Esophagus squamous epithelium (tissue), 5 donors: ENCODE measurements at regions not wholly inside any gene's neighbourhood (a gene's known extent, or its start where the extent isn't known, plus 50 kb on each side); places are given as distances from the start of the nearest gene placed in this dataset.

Experiments
- DNase-seq: peaks from one replicate; lab custom pipeline; 2025; lab: John Stamatoyannopoulos, UW
- H3K27ac ChIP-seq, 4 donors: fragments of 200-600 bp; sonication (generic); one replicate each; pipeline ENCODE4 v1.5.1; 2016 to 2019; ENCODE audit warnings: mild to moderate bottlenecking in 1 of 4
- H3K27me3 ChIP-seq, 4 donors: fragments of 200-600 bp; sonication (generic); 1 replicate in 3 of 4; 2 replicates in 1 of 4; pipeline versions ENCODE4 v1.5.1 to v1.6.0; 2017 to 2021; ENCODE audit warnings: antibody characterized with exemption in 1 of 4
- H3K36me3 ChIP-seq, 3 donors: fragments of 200-600 bp; sonication (generic); one replicate each; pipeline ENCODE4 v1.5.1; 2016 to 2019
- H3K4me1 ChIP-seq, 3 donors: fragments of 200-600 bp; sonication (generic); one replicate each; pipeline ENCODE4 v1.5.1; 2017 to 2019
- H3K4me3 ChIP-seq, 4 donors: fragments of 200-600 bp; sonication (generic); 1 replicate in 3 of 4; 2 replicates in 1 of 4; pipeline ENCODE4 v1.5.1; 2016 to 2019; ENCODE audit warnings: mild to moderate bottlenecking in 2 of 4, moderate library complexity in 1 of 4
- H3K9me3 ChIP-seq, 3 donors: fragments of 200-600 bp; sonication (generic); one replicate each; pipeline ENCODE4 v1.5.1; 2016 to 2019
- CTCF ChIP-seq, 6 experiments: fragments of 450-650 bp in 4 of 6; fragments of 200-600 bp in 2 of 6; sonication (generic) in 2 of 6; IDR thresholded peaks; one replicate each; pipeline ENCODE4 v1.5.1; 2016 to 2019; ENCODE audit warnings: antibody characterized with exemption in 6 of 6, mild to moderate bottlenecking in 4 of 6, moderate library complexity in 4 of 6
- POLR2A ChIP-seq, 4 donors: fragments of 450-650 bp; IDR thresholded peaks; one replicate each; pipeline ENCODE4 v1.6.1; 2017; ENCODE audit warnings: antibody characterized with exemption in 4 of 4, mild to moderate bottlenecking in 4 of 4, moderate library complexity in 3 of 4
- WGBS, 2 donors: methylation state at CpG; one replicate each; pipeline ENCODE4 v1.1.5; 2018; 5-methylcytosine and 5-hydroxymethylcytosine counted together
- intact Hi-C: fragments of 100-400 bp; cut with DNase I; formaldehyde crosslinking; loops from one replicate; pipeline ENCODE4 v1.15.0; 2022
- donor health status: DM: yes; HTN: yes; CAD: no.

DNA sequence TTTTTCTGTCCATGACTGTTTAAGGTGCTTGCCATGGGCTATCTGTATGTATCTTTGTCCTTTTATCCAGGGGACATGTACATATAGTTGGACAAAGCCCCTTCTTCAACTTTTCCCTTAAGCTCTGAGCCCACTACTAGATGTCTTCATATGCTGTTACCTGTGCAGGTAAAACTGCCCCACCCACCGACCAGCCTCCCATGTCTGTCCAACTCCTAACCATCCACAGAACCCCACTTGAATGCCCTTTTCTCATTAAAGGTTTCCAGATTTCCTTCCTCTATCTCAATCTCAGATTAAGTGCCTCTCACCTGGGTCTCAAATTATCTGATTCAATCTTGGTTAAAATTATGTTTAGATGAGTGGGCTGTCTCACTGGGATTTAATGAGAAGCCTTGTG, 136.3 kb downstream of the RNASET2 start:
- no peaks in the 10 kb centered on the region for H3K36me3 ChIP-seq
- TF ChIP-seq CTCF (IDR thresholded peaks at IDR 0.05) (no peak), POLR2A (IDR thresholded peaks at IDR 0.05) (no peak)
- H3K4me3 ChIP-seq = no peak overlapping the region
- no peaks in the 10 kb centered on the region for H3K27me3 ChIP-seq
- H3K9me3 ChIP-seq = no peaks in the 10 kb centered on the region
- H3K4me1 ChIP-seq = no peaks in the 10 kb centered on the region
- no peak for DNase-seq
- H3K27ac ChIP-seq = no peak overlapping the region
- intact Hi-C loops = no loop called here
- 81 to 93% methylated on average over 1 of the region's 1 CpG for WGBS, 2 donors

DNA sequence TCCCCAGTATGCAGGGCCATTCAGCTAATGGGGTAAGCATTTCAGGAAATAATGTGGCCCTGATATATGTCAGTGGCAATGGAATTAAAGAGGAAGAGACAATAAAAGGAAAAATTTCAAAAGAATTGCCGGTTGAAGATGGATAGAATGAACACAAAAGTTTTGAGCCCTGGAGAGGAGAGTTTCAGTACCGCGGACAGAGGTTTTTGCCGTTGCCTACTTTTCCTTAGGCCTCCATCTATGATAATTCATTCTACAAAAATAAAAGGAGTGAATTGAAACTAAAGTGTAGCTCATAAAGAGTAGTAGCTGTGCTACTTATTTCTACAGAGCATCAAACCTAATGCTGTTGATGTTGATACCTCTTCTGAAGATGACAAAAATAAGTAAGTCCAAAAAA, 140.7 kb downstream of the RNASET2 start:
- H3K27me3 ChIP-seq = no peaks in the 10 kb centered on the region
- no peak overlapping the region for H3K27ac ChIP-seq
- no peaks in the 10 kb centered on the region for H3K9me3 ChIP-seq
- WGBS, 2 donors = 73 to 79% methylated on average over 4 of the region's 4 CpGs
- H3K4me3 ChIP-seq = no peak overlapping the region
- intact Hi-C loops = no loop called here
- no peak for TF ChIP-seq POLR2A (IDR thresholded peaks at IDR 0.05)
- no peak for TF ChIP-seq CTCF (IDR thresholded peaks at IDR 0.05)
- H3K4me1 ChIP-seq = no peaks in the 10 kb centered on the region
- H3K36me3 ChIP-seq = no peaks in the 10 kb centered on the region
- no peak for DNase-seq

GRCh38 chr6:166814390-166814789, 142.0 kb downstream of the RNASET2 start:
- no peak for DNase-seq
- no peak for TF ChIP-seq POLR2A (IDR thresholded peaks at IDR 0.05)
- no peak for TF ChIP-seq CTCF (IDR thresholded peaks at IDR 0.05)
- no peaks in the 10 kb centered on the region for H3K4me1 ChIP-seq
- no peaks in the 10 kb centered on the region for H3K27me3 ChIP-seq
- H3K27ac ChIP-seq = no peak overlapping the region
- no peaks in the 10 kb centered on the region for H3K36me3 ChIP-seq
- intact Hi-C loops = no loop called here
- WGBS, 2 donors = 66% methylated on average over 7 of the region's 7 CpGs
- H3K9me3 ChIP-seq = no peaks in the 10 kb centered on the region
- no peak overlapping the region for H3K4me3 ChIP-seq

DNA sequence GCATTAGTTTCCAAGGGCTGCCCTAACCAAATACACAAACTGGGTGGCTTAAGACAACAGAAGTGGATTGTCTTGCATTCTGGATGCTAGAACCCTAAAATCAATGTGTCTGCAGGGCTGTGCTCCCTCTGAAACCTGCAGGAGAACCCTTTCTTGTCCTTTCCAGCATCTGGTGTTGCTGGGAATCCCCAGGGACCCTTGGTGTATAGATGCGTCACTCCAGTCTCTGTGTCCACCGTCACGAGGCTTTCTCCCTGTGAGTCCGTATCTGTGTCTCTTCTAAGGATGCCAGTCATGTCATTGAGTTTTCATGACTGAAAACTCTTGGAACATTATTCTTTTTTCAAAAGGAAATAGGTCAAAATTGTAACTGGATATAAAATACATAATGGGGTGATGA, 142.9 kb downstream of the RNASET2 start:
- H3K4me1 ChIP-seq = no peaks in the 10 kb centered on the region
- H3K27ac ChIP-seq = no peak overlapping the region
- no peaks in the 10 kb centered on the region for H3K36me3 ChIP-seq
- intact Hi-C loops = no loop called here
- 78 to 83% methylated on average over 4 of the region's 4 CpGs for WGBS, 2 donors
- H3K4me3 ChIP-seq = no peak overlapping the region
- no peaks in the 10 kb centered on the region for H3K27me3 ChIP-seq
- TF ChIP-seq POLR2A (IDR thresholded peaks at IDR 0.05) (no peak), CTCF (IDR thresholded peaks at IDR 0.05) (no peak)
- H3K9me3 ChIP-seq = no peaks in the 10 kb centered on the region
- DNase-seq = no peak

GRCh38 chr6:166810864-166811263, 145.5 kb downstream of the RNASET2 start:
- no peak for DNase-seq
- no peaks in the 10 kb centered on the region for H3K36me3 ChIP-seq
- peaks cover 0 to 26% (median 6%) of the 10 kb centered on the region in 3 donors for H3K9me3 ChIP-seq
- H3K4me1 ChIP-seq = no peaks in the 10 kb centered on the region
- no peak overlapping the region for H3K27ac ChIP-seq
- H3K4me3 ChIP-seq = no peak overlapping the region
- no peaks in the 10 kb centered on the region for H3K27me3 ChIP-seq
- TF ChIP-seq CTCF (IDR thresholded peaks at IDR 0.05) (no peak), POLR2A (IDR thresholded peaks at IDR 0.05) (no peak)
- intact Hi-C loops = no loop called here
- 89 to 93% methylated on average over 6 of the region's 6 CpGs for WGBS, 2 donors
